B cell (primary cell): ENCODE measurements at regions not wholly inside any gene's neighbourhood (a gene's known extent, or its start where the extent isn't known, plus 50 kb on each side); places are given as distances from the start of the nearest gene placed in this dataset.

Experiments used
- ATAC-seq: fragments of 200-7000 bp; cut with Tn5 transposase; one replicate; pipeline ENCODE4 v1.10.0; 2021; ENCODE audit warnings: low read depth, mild to moderate bottlenecking, moderate number of reproducible peaks, moderate library complexity
- CTCF ChIA-PET: fragments of 350-600 bp; sonication (Branson Sonifier 250); formaldehyde crosslinking; loops from one replicate; lab custom pipeline; 2021; ENCODE audit warnings: antibody characterized with exemption, inconsistent platforms; lab: Charles Lee
- POLR2A ChIA-PET: fragments of 350-600 bp; sonication (Branson Sonifier 250); formaldehyde crosslinking; loops from one replicate; lab custom pipeline; 2021; ENCODE audit warnings: antibody characterized with exemption; lab: Charles Lee
- DNase-seq: peaks from one replicate; pipeline ENCODE4 v3.0.0; 2013
- H2AFZ ChIP-seq: 2 replicates; pipeline ENCODE4 v1.6.1; 2012; ENCODE audit warnings: mild to moderate bottlenecking, low read depth, low read length; ENCODE audit not compliant: insufficient read depth, poor library complexity, severe bottlenecking
- H3K27ac ChIP-seq, 2 donors: 1 replicate in 1 of 2; 2 replicates in 1 of 2; pipeline ENCODE4 v1.5.1; 2012 to 2013; ENCODE audit warnings: low read length in 2 of 2, mild to moderate bottlenecking in 2 of 2, moderate library complexity in 1 of 2
- H3K27me3 ChIP-seq, 4 experiments: fragments of 200-600 bp in 1 of 4; sonication (generic) in 1 of 4; replicated peaks in 1 of 4; 1 replicate in 2 of 4; 2 replicates in 2 of 4; pipeline versions ENCODE4 v1.6.1 to v1.7.0; 2013 to 2016; ENCODE audit warnings: low read length in 3 of 4, mild to moderate bottlenecking in 2 of 4, mixed read lengths in 1 of 4, moderate library complexity in 1 of 4; ENCODE audit not compliant: insufficient read depth in 4 of 4, control insufficient read depth in 3 of 4; ENCODE audit errors: control extremely low read depth in 1 of 4
- H3K36me3 ChIP-seq, 2 experiments: replicated peaks in 1 of 2; 1 replicate in 1 of 2; 2 replicates in 1 of 2; pipeline versions ENCODE4 v1.6.1 to v1.7.1; 2013; ENCODE audit warnings: low read length in 1 of 2; ENCODE audit not compliant: insufficient read depth in 2 of 2, control insufficient read depth in 1 of 2; ENCODE audit errors: control extremely low read depth in 1 of 2, extremely low read depth in 1 of 2
- H3K4me1 ChIP-seq, 2 donors: fragments of 200-600 bp in 1 of 2; sonication (generic) in 1 of 2; 1 replicate in 1 of 2; 2 replicates in 1 of 2; pipeline versions ENCODE4 v1.5.1 to v1.6.1; 2013 to 2017; ENCODE audit warnings: low read length in 2 of 2; ENCODE audit not compliant: control insufficient read depth in 2 of 2, insufficient read depth in 2 of 2
- H3K4me2 ChIP-seq: replicated peaks from 2 replicates; pipeline ENCODE3; 2012; ENCODE audit warnings: mild to moderate bottlenecking, low read depth, low read length; ENCODE audit not compliant: poor library complexity, severe bottlenecking
- H3K4me3 ChIP-seq, 5 experiments: fragments of 200-600 bp in 1 of 5; sonication (generic) in 1 of 5; 1 replicate in 3 of 5; 2 replicates in 2 of 5; pipeline versions ENCODE4 v1.5.1 to v1.7.0; 2011 to 2016; ENCODE audit warnings: low read length in 4 of 5, mild to moderate bottlenecking in 4 of 5, low read depth in 2 of 5, control low read depth in 1 of 5, moderate library complexity in 1 of 5; ENCODE audit not compliant: insufficient read depth in 1 of 5; ENCODE audit errors: control extremely low read depth in 1 of 5, extremely low read depth in 1 of 5
- H3K79me2 ChIP-seq: fragments of 200-600 bp; sonication (generic); one replicate; pipeline ENCODE4 v1.6.0; 2016; ENCODE audit warnings: low read length; ENCODE audit not compliant: control insufficient read depth, insufficient read depth
- H3K9ac ChIP-seq: fragments of 200-600 bp; sonication (generic); 2 replicates; pipeline ENCODE4 v1.6.1; 2017; ENCODE audit warnings: mild to moderate bottlenecking, low read length, moderate library complexity
- H3K9me3 ChIP-seq, 3 donors: one replicate each; pipeline versions ENCODE4 v1.6.1 to v1.7.1; 2013; ENCODE audit warnings: low read length in 2 of 3; ENCODE audit not compliant: control insufficient read depth in 2 of 3, insufficient read depth in 1 of 3; ENCODE audit errors: control extremely low read depth in 1 of 3
- H4K20me1 ChIP-seq: 2 replicates; pipeline ENCODE4 v1.6.0; 2012; ENCODE audit warnings: mild to moderate bottlenecking, low read length; ENCODE audit not compliant: insufficient read depth, control insufficient read depth, poor library complexity, severe bottlenecking
- H3K27ac Mint-ChIP-seq: one replicate; pipeline ENCODE4 v1.8.0; 2021; ENCODE audit warnings: mixed read lengths
- H3K27me3 Mint-ChIP-seq: one replicate; pipeline ENCODE4 v1.8.0; 2021; ENCODE audit warnings: mixed read lengths
- H3K4me1 Mint-ChIP-seq: one replicate; pipeline ENCODE4 v1.8.0; 2021; ENCODE audit warnings: mixed read lengths
- H3K4me3 Mint-ChIP-seq: one replicate; pipeline ENCODE4 v1.8.0; 2021; ENCODE audit warnings: mixed read lengths
- H3K9me3 Mint-ChIP-seq: one replicate; pipeline ENCODE4 v1.8.0; 2022; ENCODE audit warnings: mixed read lengths; ENCODE audit not compliant: insufficient read depth
- CTCF ChIP-seq: fragments of 200-600 bp; IDR thresholded peaks from one replicate; pipeline ENCODE4 v1.8.0; 2022; ENCODE audit warnings: antibody characterized with exemption, mild to moderate bottlenecking
- EZH2 ChIP-seq: IDR thresholded peaks from 2 replicates; pipeline ENCODE4 v1.6.1; 2012; ENCODE audit warnings: borderline replicate concordance, low read depth, mild to moderate bottlenecking, moderate library complexity, low read length; ENCODE audit not compliant: insufficient read depth, poor library complexity, severe bottlenecking
- WGBS: methylation state at CpG from one replicate; pipeline ENCODE4 v1.1.5; 2013; ENCODE audit warnings: missing lambda C conversion rate; ENCODE audit not compliant: insufficient coverage; 5-methylcytosine and 5-hydroxymethylcytosine counted together
- intact Hi-C: fragments of 100-400 bp; cut with micrococcal nuclease; formaldehyde crosslinking; loops from one replicate; pipeline ENCODE4 v1.10.0; 2022

- Mint-ChIP-seq H3K4me3 (no peak overlapping the region), H3K9me3 (no peaks in the 10 kb centered on the region), H3K27ac (no peak overlapping the region), H3K27me3 (peaks cover 16% of the 10 kb centered on the region), H3K4me1 (no peaks in the 10 kb centered on the region)
- intact Hi-C loops: no loop called here
- Histone ChIP-seq H3K4me2 (no peak overlapping the region), H3K4me1 (no peaks in the 10 kb centered on the region), H3K27me3 (peaks cover 0 to 3% (median 0%) of the 10 kb centered on the region in 4 experiments), H3K4me3 (no peak overlapping the region), H3K9ac (no peak overlapping the region), H3K9me3 (peaks cover 0 to 3% (median 0%) of the 10 kb centered on the region in 3 donors), H3K27ac (no peak overlapping the region), H3K36me3 (no peaks in the 10 kb centered on the region), H4K20me1 (no peaks in the 10 kb centered on the region), H3K79me2 (no peaks in the 10 kb centered on the region), H2AFZ (no peak overlapping the region)
- 83% methylated on average over 4 of the region's 4 CpGs for WGBS
- no peak for TF ChIP-seq CTCF
- TF ChIP-seq EZH2: no peak
- no peak for DNase-seq
- no peak for ATAC-seq
- ChIA-PET POLR2A (no interaction called here), CTCF (no interaction called here)
Observed at GRCh38 chr11:116185551-116185950, 587.2 kb downstream of the BUD13 start.

- TF ChIP-seq CTCF (no peak), EZH2 (no peak)
- no peak overlapping the region for H3K27ac Mint-ChIP-seq
- Histone ChIP-seq H3K4me2 (no peak overlapping the region), H3K9me3 (peaks cover 0 to 7% (median 0%) of the 10 kb centered on the region in 3 donors), H3K36me3 (no peaks in the 10 kb centered on the region), H3K9ac (no peak overlapping the region), H3K27me3 (no peaks in the 10 kb centered on the region), H4K20me1 (no peaks in the 10 kb centered on the region), H3K4me1 (no peaks in the 10 kb centered on the region), H3K4me3 (no peak overlapping the region), H3K79me2 (no peaks in the 10 kb centered on the region), H2AFZ (no peak overlapping the region), H3K27ac (no peak overlapping the region)
- no peak for ATAC-seq
- ChIA-PET CTCF (no interaction called here), POLR2A (no interaction called here)
- DNase-seq: no peak
- 89% methylated on average over 1 of the region's 8 CpGs for WGBS
- intact Hi-C loops: no loop called here
- H3K9me3 Mint-ChIP-seq: no peaks in the 10 kb centered on the region
- H3K27me3 Mint-ChIP-seq: peaks cover 13% of the 10 kb centered on the region
- H3K4me3 Mint-ChIP-seq: no peak overlapping the region
- no peaks in the 10 kb centered on the region for H3K4me1 Mint-ChIP-seq
Observed at GRCh38 chr11:116184763-116185162, 588.0 kb downstream of the BUD13 start.
